HEK293 (cell line): ENCODE measurements at regions not wholly inside any gene's neighbourhood (a gene's known extent, or its start where the extent isn't known, plus 50 kb on each side); places are given as distances from the start of the nearest gene placed in this dataset.

Experiments
- KLF9 ChIP-seq: fragments of 450-650 bp; formaldehyde crosslinking; IDR thresholded peaks from 2 replicates; pipeline ENCODE4 v1.5.1; 2016; ENCODE audit warnings: missing biosample characterization, missing genetic modification characterization, low read depth
- ZNF140 ChIP-seq: fragments of 450-650 bp; formaldehyde crosslinking; IDR thresholded peaks from 2 replicates; pipeline ENCODE4 v1.5.1; 2016; ENCODE audit warnings: missing biosample characterization, missing genetic modification characterization
- TF ChIP-seq, protein P1 (sequence below): fragments of 450-650 bp; formaldehyde crosslinking; IDR thresholded peaks from 2 replicates; pipeline ENCODE4 v1.5.1; 2016; ENCODE audit warnings: missing biosample characterization, missing genetic modification characterization
- TF ChIP-seq, protein P2 (sequence below): fragments of 450-650 bp; formaldehyde crosslinking; IDR thresholded peaks from 2 replicates; pipeline ENCODE4 v1.5.1; 2016; ENCODE audit warnings: missing biosample characterization, missing genetic modification characterization
- TF ChIP-seq, protein P3 (sequence below): fragments of 450-650 bp; IDR thresholded peaks from 2 replicates; pipeline ENCODE4 v1.5.1; 2018; ENCODE audit warnings: missing biosample characterization, missing genetic modification characterization

DNA sequence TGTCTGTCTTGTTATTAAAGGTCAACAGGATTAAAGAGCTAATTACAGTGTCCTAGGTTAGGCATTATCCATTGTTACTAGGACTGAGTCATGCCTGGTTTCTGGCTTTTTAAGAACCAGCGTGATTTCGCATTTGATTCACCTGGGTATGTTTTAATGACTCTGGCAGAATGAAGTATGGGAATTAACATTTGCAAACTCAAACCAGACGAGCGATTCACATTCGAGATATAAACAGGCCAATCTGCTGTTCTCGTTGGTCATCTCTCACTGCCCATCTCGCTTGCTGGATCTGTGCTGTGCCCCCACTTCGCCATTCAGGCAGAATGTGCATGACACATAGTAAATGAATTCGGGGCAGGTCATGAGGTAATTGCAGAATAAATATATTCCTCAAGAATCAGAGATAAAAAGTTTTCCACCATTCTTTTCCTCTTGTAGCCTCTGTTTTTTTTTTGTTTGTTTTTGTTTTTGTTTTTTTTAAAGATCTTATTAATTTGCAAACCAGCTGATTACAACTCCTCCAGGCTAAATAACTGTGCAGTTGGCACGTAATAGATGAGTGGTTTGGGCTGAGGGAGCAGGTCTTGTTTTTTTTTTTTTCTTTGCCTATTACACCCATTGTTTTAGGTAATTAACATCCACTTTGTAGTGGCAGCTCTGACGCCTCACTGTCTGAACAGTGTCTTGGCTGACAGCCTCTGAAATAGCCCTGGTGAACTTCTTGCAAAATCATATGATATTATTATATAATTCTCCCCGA lies 313.5 kb upstream of the MSX2 start:
- TF ChIP-seq ZNF140 (tag by site-specific recombination) (no peak), KLF9 (tag by site-specific recombination) (no peak)
- TF ChIP-seq, protein P1, sequence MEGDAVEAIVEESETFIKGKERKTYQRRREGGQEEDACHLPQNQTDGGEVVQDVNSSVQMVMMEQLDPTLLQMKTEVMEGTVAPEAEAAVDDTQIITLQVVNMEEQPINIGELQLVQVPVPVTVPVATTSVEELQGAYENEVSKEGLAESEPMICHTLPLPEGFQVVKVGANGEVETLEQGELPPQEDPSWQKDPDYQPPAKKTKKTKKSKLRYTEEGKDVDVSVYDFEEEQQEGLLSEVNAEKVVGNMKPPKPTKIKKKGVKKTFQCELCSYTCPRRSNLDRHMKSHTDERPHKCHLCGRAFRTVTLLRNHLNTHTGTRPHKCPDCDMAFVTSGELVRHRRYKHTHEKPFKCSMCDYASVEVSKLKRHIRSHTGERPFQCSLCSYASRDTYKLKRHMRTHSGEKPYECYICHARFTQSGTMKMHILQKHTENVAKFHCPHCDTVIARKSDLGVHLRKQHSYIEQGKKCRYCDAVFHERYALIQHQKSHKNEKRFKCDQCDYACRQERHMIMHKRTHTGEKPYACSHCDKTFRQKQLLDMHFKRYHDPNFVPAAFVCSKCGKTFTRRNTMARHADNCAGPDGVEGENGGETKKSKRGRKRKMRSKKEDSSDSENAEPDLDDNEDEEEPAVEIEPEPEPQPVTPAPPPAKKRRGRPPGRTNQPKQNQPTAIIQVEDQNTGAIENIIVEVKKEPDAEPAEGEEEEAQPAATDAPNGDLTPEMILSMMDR (tag by site-specific recombination) = no peak
- TF ChIP-seq, protein P2, sequence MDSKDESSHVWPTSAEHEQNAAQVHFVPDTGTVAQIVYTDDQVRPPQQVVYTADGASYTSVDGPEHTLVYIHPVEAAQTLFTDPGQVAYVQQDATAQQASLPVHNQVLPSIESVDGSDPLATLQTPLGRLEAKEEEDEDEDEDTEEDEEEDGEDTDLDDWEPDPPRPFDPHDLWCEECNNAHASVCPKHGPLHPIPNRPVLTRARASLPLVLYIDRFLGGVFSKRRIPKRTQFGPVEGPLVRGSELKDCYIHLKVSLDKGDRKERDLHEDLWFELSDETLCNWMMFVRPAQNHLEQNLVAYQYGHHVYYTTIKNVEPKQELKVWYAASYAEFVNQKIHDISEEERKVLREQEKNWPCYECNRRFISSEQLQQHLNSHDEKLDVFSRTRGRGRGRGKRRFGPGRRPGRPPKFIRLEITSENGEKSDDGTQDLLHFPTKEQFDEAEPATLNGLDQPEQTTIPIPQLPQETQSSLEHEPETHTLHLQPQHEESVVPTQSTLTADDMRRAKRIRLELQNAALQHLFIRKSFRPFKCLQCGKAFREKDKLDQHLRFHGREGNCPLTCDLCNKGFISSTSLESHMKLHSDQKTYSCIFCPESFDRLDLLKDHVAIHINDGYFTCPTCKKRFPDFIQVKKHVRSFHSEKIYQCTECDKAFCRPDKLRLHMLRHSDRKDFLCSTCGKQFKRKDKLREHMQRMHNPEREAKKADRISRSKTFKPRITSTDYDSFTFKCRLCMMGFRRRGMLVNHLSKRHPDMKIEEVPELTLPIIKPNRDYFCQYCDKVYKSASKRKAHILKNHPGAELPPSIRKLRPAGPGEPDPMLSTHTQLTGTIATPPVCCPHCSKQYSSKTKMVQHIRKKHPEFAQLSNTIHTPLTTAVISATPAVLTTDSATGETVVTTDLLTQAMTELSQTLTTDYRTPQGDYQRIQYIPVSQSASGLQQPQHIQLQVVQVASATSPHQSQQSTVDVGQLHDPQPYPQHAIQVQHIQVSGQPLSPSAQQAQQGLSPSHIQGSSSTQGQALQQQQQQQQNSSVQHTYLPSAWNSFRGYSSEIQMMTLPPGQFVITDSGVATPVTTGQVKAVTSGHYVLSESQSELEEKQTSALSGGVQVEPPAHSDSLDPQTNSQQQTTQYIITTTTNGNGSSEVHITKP (tag by site-specific recombination) = no peak
- TF ChIP-seq, protein P3, sequence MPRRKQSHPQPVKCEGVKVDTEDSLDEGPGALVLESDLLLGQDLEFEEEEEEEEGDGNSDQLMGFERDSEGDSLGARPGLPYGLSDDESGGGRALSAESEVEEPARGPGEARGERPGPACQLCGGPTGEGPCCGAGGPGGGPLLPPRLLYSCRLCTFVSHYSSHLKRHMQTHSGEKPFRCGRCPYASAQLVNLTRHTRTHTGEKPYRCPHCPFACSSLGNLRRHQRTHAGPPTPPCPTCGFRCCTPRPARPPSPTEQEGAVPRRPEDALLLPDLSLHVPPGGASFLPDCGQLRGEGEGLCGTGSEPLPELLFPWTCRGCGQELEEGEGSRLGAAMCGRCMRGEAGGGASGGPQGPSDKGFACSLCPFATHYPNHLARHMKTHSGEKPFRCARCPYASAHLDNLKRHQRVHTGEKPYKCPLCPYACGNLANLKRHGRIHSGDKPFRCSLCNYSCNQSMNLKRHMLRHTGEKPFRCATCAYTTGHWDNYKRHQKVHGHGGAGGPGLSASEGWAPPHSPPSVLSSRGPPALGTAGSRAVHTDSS (tag by site-specific recombination) = no peak
